Left lung (tissue), 4 donors: ENCODE measurements at regions not wholly inside any gene's neighbourhood (a gene's known extent, or its start where the extent isn't known, plus 50 kb on each side); places are given as distances from the start of the nearest gene placed in this dataset.
A peak's percentile ranks its signal among the peaks of the same experiment; 100 is the strongest.

Experiments
- ATAC-seq: fragments of 200-7000 bp; cut with Tn5 transposase; one replicate; pipeline ENCODE4 v1.9.1; 2020; ENCODE audit warnings: moderate library complexity
- DNase-seq, 4 donors: peaks; one replicate each; pipeline ENCODE4 v3.0.0-alpha.2; 2013 to 2020
- H3K27ac ChIP-seq, 2 donors: fragments of 200-600 bp; sonication (generic) in 1 of 2; one replicate each; pipeline versions ENCODE4 v1.5.0 to v1.8.0; 2020 to 2021
- H3K27me3 ChIP-seq, 2 donors: fragments of 200-600 bp; sonication (generic) in 1 of 2; one replicate each; pipeline versions ENCODE4 v1.5.0 to v1.8.0; 2020 to 2021
- H3K36me3 ChIP-seq, 2 donors: fragments of 200-600 bp; sonication (generic) in 1 of 2; one replicate each; pipeline versions ENCODE4 v1.5.0 to v1.8.0; 2020 to 2021
- H3K4me1 ChIP-seq, 2 donors: fragments of 200-600 bp; one replicate each; pipeline ENCODE4 v1.8.0; 2021
- H3K4me3 ChIP-seq, 2 donors: fragments of 200-600 bp; sonication (generic) in 1 of 2; one replicate each; pipeline versions ENCODE4 v1.5.0 to v1.8.0; 2020 to 2021; ENCODE audit warnings: mild to moderate bottlenecking in 1 of 2
- H3K9me3 ChIP-seq, 2 donors: fragments of 200-600 bp; sonication (generic) in 1 of 2; one replicate each; pipeline versions ENCODE4 v1.5.0 to v1.8.0; 2020 to 2021
- CTCF ChIP-seq, 2 donors: fragments of 200-600 bp; sonication (generic) in 1 of 2; IDR thresholded peaks; one replicate each; pipeline versions ENCODE4 v1.5.0 to v1.8.0; 2021; ENCODE audit warnings: antibody characterized with exemption in 2 of 2
- intact Hi-C, 2 donors: fragments of 100-400 bp; cut with DNase I; formaldehyde crosslinking; loops; one replicate each; pipeline versions ENCODE4 v1.11.2 to v1.14.2; 2022
- donor health status: DM: no; HTN: yes; CAD: no.
- donor health status: DM: no; HTN: no; CAD: no.

- no peaks in the 10 kb centered on the region for H3K4me1 ChIP-seq
- DNase-seq (no peak), ATAC-seq (no peak)
- TF ChIP-seq CTCF (IDR thresholded peaks at IDR 0.05): no peak
- H3K27ac ChIP-seq: no peak overlapping the region
- H3K27me3 ChIP-seq: no peaks in the 10 kb centered on the region
- no peaks in the 10 kb centered on the region for H3K36me3 ChIP-seq
- H3K4me3 ChIP-seq: no peak overlapping the region
- peaks cover 0 to 2% of the 10 kb centered on the region in 2 donors for H3K9me3 ChIP-seq
- intact Hi-C loops: no loop called here
Measured at GRCh38 chr21:16993416-16994038, 519.3 kb upstream of the CXADR start.

GRCh38 chr21:17002594-17003257 lies 510.1 kb upstream of the CXADR start:
- ATAC-seq (no peak), DNase-seq (no peak)
- Histone ChIP-seq H3K36me3 (no peaks in the 10 kb centered on the region), H3K4me1 (no peaks in the 10 kb centered on the region), H3K27ac (no peak overlapping the region), H3K27me3 (no peaks in the 10 kb centered on the region), H3K4me3 (no peak overlapping the region), H3K9me3 (peaks cover 0 to 12% of the 10 kb centered on the region in 2 donors)
- intact Hi-C loops: no loop called here
- no peak for TF ChIP-seq CTCF (IDR thresholded peaks at IDR 0.05)

GRCh38 chr21:17003258-17003615 lies 509.6 kb upstream of the CXADR start:
- intact Hi-C loops: no loop called here
- no peak for ATAC-seq
- no peaks in the 10 kb centered on the region for H3K4me1 ChIP-seq
- H3K36me3 ChIP-seq: no peaks in the 10 kb centered on the region
- H3K9me3 ChIP-seq: peaks cover 0 to 13% of the 10 kb centered on the region in 2 donors
- no peaks in the 10 kb centered on the region for H3K27me3 ChIP-seq
- no peak overlapping the region for H3K27ac ChIP-seq
- TF ChIP-seq CTCF (IDR thresholded peaks at IDR 0.05): no peak
- no peak for DNase-seq
- no peak overlapping the region for H3K4me3 ChIP-seq

- Histone ChIP-seq H3K27ac (peak overlapping the region in 1 of 2 donors; percentile 3), H3K4me3 (no peak overlapping the region)
- intact Hi-C loops: no loop called here
Measured at GRCh38 chr21:17003763-17004373, 509.0 kb upstream of the CXADR start.

More at GRCh38 chr21:17003763-17004373, 509.0 kb upstream of the CXADR start:
- Histone ChIP-seq H3K4me1 (no peaks in the 10 kb centered on the region), H3K27me3 (no peaks in the 10 kb centered on the region), H3K9me3 (peaks cover 0 to 17% of the 10 kb centered on the region in 2 donors), H3K36me3 (no peaks in the 10 kb centered on the region)
- ATAC-seq (peak; percentile 18), DNase-seq (peak in 1 of 4 donors; percentile 5)
- no peak for TF ChIP-seq CTCF (IDR thresholded peaks at IDR 0.05)
